ENCODE measurements at regions not wholly inside any gene's neighbourhood (a gene's known extent, or its start where the extent isn't known, plus 50 kb on each side); places are given as distances from the start of the nearest gene placed in this dataset.

GRCh38 chr17:70268383-70268782 lies 99.1 kb downstream of the KCNJ2 start:
- Histone ChIP-seq H3K4me1 (no peaks in the 10 kb centered on the region), H3K4me3 (no peak overlapping the region), H3K27ac (replicated peaks) (no peak overlapping the region), H3K9me3 (replicated peaks) (no peaks in the 10 kb centered on the region), H3K36me3 (no peaks in the 10 kb centered on the region), H3K27me3 (ENCODE audit: low read depth) (no peaks in the 10 kb centered on the region)
- no peak for TF ChIP-seq CTCF (IDR thresholded peaks at IDR 0.05; ENCODE audit: borderline replicate concordance)
- intact Hi-C loops (cut with micrococcal nuclease) = no loop called here
- DNase-seq = no peak

DNA sequence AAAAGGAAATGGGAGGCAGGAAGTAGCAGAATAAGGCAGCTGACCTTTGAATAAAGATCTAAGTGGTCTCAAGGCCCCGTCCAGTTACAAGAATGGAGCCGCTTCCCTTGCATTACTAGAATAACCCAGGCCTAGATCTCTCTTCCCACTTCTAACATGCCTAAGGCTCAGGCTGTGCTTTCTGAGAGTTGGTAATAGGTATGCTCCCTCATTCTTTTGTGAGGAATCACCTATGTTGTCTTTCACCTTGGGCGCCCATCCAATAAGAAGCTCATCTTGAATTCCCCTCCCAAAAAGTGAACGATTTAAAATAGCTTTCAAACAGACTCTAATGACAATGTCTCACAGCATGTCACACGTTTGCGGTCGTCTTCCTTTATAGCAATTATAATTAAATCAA lies 101.2 kb downstream of the KCNJ2 start:
- H3K4me3 ChIP-seq = no peak overlapping the region
- no peaks in the 10 kb centered on the region for H3K9me3 ChIP-seq (replicated peaks)
- H3K27ac ChIP-seq (replicated peaks) = no peak overlapping the region
- H3K4me1 ChIP-seq = peaks cover 4% of the 10 kb centered on the region
- no peak for TF ChIP-seq CTCF (IDR thresholded peaks at IDR 0.05; ENCODE audit: borderline replicate concordance)
- DNase-seq = no peak
- no peaks in the 10 kb centered on the region for H3K36me3 ChIP-seq
- H3K27me3 ChIP-seq (ENCODE audit: low read depth) = no peaks in the 10 kb centered on the region
- intact Hi-C loops (cut with micrococcal nuclease) = no loop called here

- DNase-seq = no peak
- Histone ChIP-seq H3K4me3 (no peak overlapping the region), H3K4me1 (peaks cover 4% of the 10 kb centered on the region), H3K9me3 (replicated peaks) (no peaks in the 10 kb centered on the region), H3K27me3 (ENCODE audit: low read depth) (no peaks in the 10 kb centered on the region), H3K36me3 (no peaks in the 10 kb centered on the region), H3K27ac (replicated peaks) (no peak overlapping the region)
- no peak for TF ChIP-seq CTCF (IDR thresholded peaks at IDR 0.05; ENCODE audit: borderline replicate concordance)
- intact Hi-C loops (cut with micrococcal nuclease) = no loop called here
Observed at GRCh38 chr17:70271200-70271599, 101.9 kb downstream of the KCNJ2 start.

DNA sequence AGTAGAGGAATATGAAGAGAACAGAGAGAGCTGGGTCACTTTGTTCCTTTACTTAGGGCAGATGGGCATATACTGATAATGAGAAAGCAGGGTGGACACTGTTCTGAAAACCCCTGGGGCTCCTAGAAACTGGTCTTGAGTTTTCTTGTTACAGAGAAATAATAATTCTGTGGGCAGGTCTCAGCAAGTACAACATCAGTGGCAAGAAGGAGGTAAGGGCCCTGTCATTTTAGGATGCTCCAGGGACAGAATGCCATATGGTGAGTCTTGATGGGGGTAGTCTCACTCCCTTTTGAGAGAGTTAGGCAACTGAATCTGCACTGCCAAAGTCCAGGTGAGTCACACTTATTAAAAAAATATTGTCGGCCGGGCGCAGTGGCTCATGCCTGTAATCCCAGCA lies 102.3 kb downstream of the KCNJ2 start:
- no peak for TF ChIP-seq CTCF (IDR thresholded peaks at IDR 0.05; ENCODE audit: borderline replicate concordance)
- intact Hi-C loops (cut with micrococcal nuclease) = no loop called here
- H3K27ac ChIP-seq (replicated peaks) = no peak overlapping the region
- peaks cover 4% of the 10 kb centered on the region for H3K4me1 ChIP-seq
- no peak for DNase-seq
- H3K4me3 ChIP-seq = no peak overlapping the region
- no peaks in the 10 kb centered on the region for H3K9me3 ChIP-seq (replicated peaks)
- H3K27me3 ChIP-seq (ENCODE audit: low read depth) = no peaks in the 10 kb centered on the region
- no peaks in the 10 kb centered on the region for H3K36me3 ChIP-seq

DNA sequence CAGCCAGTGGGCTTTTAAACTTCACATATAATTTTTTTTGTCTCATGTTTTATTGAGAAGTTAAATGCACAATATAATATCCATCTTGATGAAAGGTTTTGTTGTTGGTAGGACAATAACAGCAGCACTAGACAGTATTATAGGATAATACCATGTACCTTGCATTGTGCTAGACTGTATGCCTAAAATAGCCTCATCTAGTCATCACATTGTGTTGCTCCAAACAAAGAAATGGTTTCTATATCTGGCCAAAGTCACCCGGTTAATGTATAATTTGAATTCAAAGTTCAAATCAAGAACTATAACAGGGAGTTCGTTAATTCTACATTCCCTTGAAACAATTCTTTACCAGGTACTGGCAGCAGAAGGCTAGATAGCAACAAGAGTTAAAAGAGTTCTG lies 104.9 kb downstream of the KCNJ2 start:
- H3K27me3 ChIP-seq (ENCODE audit: low read depth) = no peaks in the 10 kb centered on the region
- H3K9me3 ChIP-seq (replicated peaks) = no peaks in the 10 kb centered on the region
- H3K4me1 ChIP-seq = peaks cover 4% of the 10 kb centered on the region
- no peak overlapping the region for H3K4me3 ChIP-seq
- intact Hi-C loops (cut with micrococcal nuclease) = no loop called here
- DNase-seq = no peak
- H3K27ac ChIP-seq (replicated peaks) = no peak overlapping the region
- TF ChIP-seq CTCF (IDR thresholded peaks at IDR 0.05; ENCODE audit: borderline replicate concordance) = no peak
- H3K36me3 ChIP-seq = no peaks in the 10 kb centered on the region

- Histone ChIP-seq H3K4me1 (peaks cover 4% of the 10 kb centered on the region), H3K36me3 (no peaks in the 10 kb centered on the region), H3K27ac (replicated peaks) (no peak overlapping the region), H3K9me3 (replicated peaks) (no peaks in the 10 kb centered on the region), H3K4me3 (no peak overlapping the region), H3K27me3 (ENCODE audit: low read depth) (no peaks in the 10 kb centered on the region)
- no peak for TF ChIP-seq CTCF (IDR thresholded peaks at IDR 0.05; ENCODE audit: borderline replicate concordance)
- DNase-seq = no peak
- intact Hi-C loops (cut with micrococcal nuclease) = no loop called here
Observed at GRCh38 chr17:70276906-70277305, 107.6 kb downstream of the KCNJ2 start.
